LNCAP (cell line): ENCODE measurements at regions not wholly inside any gene's neighbourhood (a gene's known extent, or its start where the extent isn't known, plus 50 kb on each side); places are given as distances from the start of the nearest gene placed in this dataset.

Experiments
- CTCF ChIP-seq: fragments of 450-650 bp; IDR thresholded peaks from 2 replicates; pipeline ENCODE4 v1.5.1; 2017; ENCODE audit warnings: mild to moderate bottlenecking

GRCh38 chr15:62624547-62625378 lies 417.8 kb upstream of the TPM1 start:
- no peak for TF ChIP-seq CTCF

- TF ChIP-seq CTCF, result no peak
Measured at GRCh38 chr15:62625429-62626033, 417.0 kb upstream of the TPM1 start.

GRCh38 chr15:62626903-62627302 lies 415.6 kb upstream of the TPM1 start:
- TF ChIP-seq CTCF, result no peak

DNA sequence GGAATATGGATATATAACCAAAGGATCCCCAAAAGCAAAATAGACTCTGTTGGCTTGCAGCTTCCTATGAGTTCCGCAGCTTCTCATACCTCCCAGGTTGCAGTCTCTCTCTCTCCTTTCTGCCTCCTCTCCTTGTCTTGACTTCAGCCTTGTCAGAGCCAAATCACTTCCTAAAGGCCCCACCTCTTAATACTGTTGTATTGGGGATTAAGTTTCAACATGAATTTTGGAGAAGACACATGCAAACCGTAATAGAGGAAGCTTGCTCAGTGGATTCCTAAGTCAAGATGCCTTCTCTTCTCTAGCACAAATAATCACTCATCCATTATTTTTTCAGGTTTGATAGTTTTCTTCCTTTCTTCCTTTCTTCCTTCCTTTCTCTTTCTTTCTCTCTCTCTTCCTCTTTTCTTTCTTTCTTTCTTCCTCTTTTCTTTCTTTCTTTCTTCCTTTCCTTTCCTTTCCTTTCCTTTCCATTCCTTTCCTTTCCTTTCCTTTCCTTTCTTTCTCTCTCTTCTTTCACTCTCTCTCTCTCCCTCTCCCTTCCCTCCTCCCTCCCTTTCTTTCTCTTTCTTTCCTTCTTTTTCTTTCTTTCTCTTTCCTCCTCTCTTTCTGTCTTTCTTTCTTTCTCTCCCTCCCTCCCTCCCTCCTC lies 411.3 kb upstream of the TPM1 start:
- TF ChIP-seq CTCF, result no peak

DNA sequence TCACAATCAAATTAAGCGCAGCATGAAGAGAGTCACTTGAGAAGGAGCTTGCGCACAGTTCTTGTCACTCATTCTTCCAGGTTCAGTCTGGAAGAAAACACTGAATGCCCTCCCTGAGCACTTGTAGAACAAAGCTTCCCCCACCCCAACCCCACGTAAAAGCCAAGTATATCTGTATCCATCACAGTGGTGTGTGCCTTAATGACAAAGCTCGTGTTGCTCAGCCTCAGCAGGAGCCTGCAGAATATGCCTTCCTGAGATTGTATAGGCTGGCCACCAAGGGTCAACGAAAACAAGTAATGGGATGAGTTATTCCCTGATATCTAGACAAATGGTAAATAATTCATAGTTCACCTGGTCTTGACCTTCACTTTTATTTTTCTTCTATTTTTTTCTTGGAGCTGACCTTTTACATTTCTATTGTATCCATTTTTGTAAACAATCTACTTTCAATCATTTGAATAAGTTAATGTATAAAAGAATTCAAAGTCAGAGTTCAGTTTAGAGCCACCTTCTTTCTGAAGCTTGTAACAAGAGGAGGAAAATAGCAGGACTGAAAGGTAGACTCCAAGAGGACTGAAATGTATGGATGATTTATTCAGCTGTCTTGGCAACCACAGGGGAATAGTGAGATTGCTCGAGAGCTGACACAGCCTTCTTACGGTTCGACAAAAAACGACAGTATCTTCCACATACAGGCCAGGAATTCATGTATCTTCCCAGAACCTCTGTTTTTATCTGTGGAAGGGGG lies 405.5 kb upstream of the TPM1 start:
- no peak for TF ChIP-seq CTCF

GRCh38 chr15:62637574-62637897 lies 405.0 kb upstream of the TPM1 start:
- TF ChIP-seq CTCF, result no peak

DNA sequence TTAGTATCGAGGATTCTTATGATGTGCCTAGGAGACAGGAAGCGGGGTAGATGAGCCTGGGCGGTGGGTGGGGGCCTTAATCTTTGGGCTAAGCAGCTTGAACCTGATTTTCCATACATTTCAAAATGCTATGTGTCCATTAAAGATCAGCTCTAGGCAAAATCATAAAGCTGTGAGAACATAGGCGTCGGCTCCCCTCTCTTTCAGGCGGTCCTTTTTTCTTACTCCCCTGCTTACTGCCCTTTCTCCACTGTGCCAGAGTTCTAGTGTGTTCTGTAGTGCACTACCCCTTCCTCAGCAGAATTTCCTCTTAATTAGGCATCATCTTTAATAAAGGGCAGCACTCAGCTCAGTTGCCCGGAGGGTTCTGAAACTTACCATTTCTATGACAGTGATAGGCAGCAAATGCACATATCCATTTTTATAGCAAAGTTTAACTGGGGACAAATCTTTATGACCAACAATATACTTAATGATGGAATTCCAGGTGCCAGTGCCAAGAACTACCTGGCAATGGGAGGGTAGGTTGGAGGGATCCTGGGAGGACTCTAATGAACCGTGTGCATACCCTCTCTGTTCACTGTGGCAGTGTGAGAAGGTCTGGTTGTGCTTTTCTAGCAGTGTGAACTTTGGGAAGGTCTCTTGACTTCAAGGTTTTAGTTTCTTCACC lies 404.5 kb upstream of the TPM1 start:
- no peak for TF ChIP-seq CTCF
